HL-60 (cell line): ENCODE measurements at regions not wholly inside any gene's neighbourhood (a gene's known extent, or its start where the extent isn't known, plus 50 kb on each side); places are given as distances from the start of the nearest gene placed in this dataset.

ENCODE experiments used
- DNase-seq, 2 experiments: peaks; one replicate each; pipeline ENCODE4 v3.0.0-alpha.2; 2010 to 2020; ENCODE audit warnings: low read depth in 1 of 2, low spot score in 1 of 2
- H3K27ac ChIP-seq: fragments of 250-450 bp; sonication (Bioruptor Pico); replicated peaks from 2 replicates; pipeline ENCODE4 v1.5.1; 2020; ENCODE audit warnings: mild to moderate bottlenecking, moderate library complexity
- H3K27me3 ChIP-seq: fragments of 250-450 bp; sonication (Bioruptor Pico); 2 replicates; pipeline ENCODE4 v1.5.1; 2021; ENCODE audit warnings: mild to moderate bottlenecking, moderate library complexity; ENCODE audit not compliant: insufficient read depth, poor library complexity, severe bottlenecking
- H3K4me3 ChIP-seq: replicated peaks from 2 replicates; pipeline ENCODE4 v1.5.1; 2011; ENCODE audit warnings: mild to moderate bottlenecking, control low read depth, low read length; ENCODE audit not compliant: insufficient read depth
- CTCF ChIP-seq: IDR thresholded peaks from one replicate; pipeline ENCODE4 v1.5.1; 2011; ENCODE audit warnings: low read length, control low read depth, inconsistent platforms; ENCODE audit not compliant: insufficient read depth
- GABPA ChIP-seq: IDR thresholded peaks from 2 replicates; pipeline ENCODE4 v1.6.1; 2012; ENCODE audit warnings: low read depth
- POLR2AphosphoS5 ChIP-seq: IDR thresholded peaks from 2 replicates; pipeline ENCODE4 v1.6.1; 2012; ENCODE audit warnings: low read depth
- REST ChIP-seq: IDR thresholded peaks from 2 replicates; pipeline ENCODE4 v1.6.1; 2012; ENCODE audit warnings: low read depth; ENCODE audit not compliant: insufficient replicate concordance
- SPI1 ChIP-seq: IDR thresholded peaks from 2 replicates; pipeline ENCODE4 v1.6.1; 2012; ENCODE audit warnings: low read depth, mild to moderate bottlenecking, borderline replicate concordance

GRCh38 chr6:165002866-165003265 is 306.5 kb downstream of the C6orf118 start:
- Histone ChIP-seq H3K27me3 (no peaks in the 10 kb centered on the region), H3K4me3 (no peak overlapping the region), H3K27ac (no peak overlapping the region)
- DNase-seq: no peak
- no peak for TF ChIP-seq CTCF
- TF ChIP-seq REST: no peak
- no peak for TF ChIP-seq GABPA
- no peak for TF ChIP-seq POLR2AphosphoS5
- no peak for TF ChIP-seq SPI1

GRCh38 chr6:165002358-165002757 is 307.0 kb downstream of the C6orf118 start:
- no peak for DNase-seq
- H3K4me3 ChIP-seq: no peak overlapping the region
- no peaks in the 10 kb centered on the region for H3K27me3 ChIP-seq
- no peak overlapping the region for H3K27ac ChIP-seq
- TF ChIP-seq CTCF: no peak
- TF ChIP-seq REST: no peak
- TF ChIP-seq POLR2AphosphoS5: no peak
- TF ChIP-seq SPI1: no peak
- no peak for TF ChIP-seq GABPA

GRCh38 chr6:165001502-165002157 is 307.8 kb downstream of the C6orf118 start:
- Histone ChIP-seq H3K4me3 (no peak overlapping the region), H3K27ac (no peak overlapping the region), H3K27me3 (no peaks in the 10 kb centered on the region)
- TF ChIP-seq CTCF: no peak
- TF ChIP-seq POLR2AphosphoS5: no peak
- TF ChIP-seq GABPA: no peak
- no peak for TF ChIP-seq REST
- no peak for TF ChIP-seq SPI1
- no peak for DNase-seq
